Smooth muscle cell (in vitro differentiated cells): ENCODE measurements at regions not wholly inside any gene's neighbourhood (a gene's known extent, or its start where the extent isn't known, plus 50 kb on each side); places are given as distances from the start of the nearest gene placed in this dataset.

Experiments used
- DNase-seq: peaks from one replicate; lab custom pipeline; 2025; ENCODE audit not compliant: unreplicated experiment; lab: John Stamatoyannopoulos, UW
- H2AFZ ChIP-seq: fragments of 200-600 bp; sonication (generic); 2 replicates; pipeline ENCODE4 v1.6.0; 2016; ENCODE audit warnings: antibody characterized with exemption, low read depth, mild to moderate bottlenecking
- H3F3A ChIP-seq: fragments of 200-600 bp; sonication (generic); 2 replicates; pipeline ENCODE4 v1.6.0; 2017; ENCODE audit warnings: antibody characterized with exemption, low read depth
- H3K27ac ChIP-seq: fragments of 200-600 bp; sonication (generic); 2 replicates; pipeline ENCODE4 v1.5.1; 2016; ENCODE audit warnings: low read depth, mild to moderate bottlenecking
- H3K27me3 ChIP-seq: fragments of 200-600 bp; sonication (generic); 2 replicates; pipeline ENCODE4 v1.6.1; 2016; ENCODE audit warnings: low read depth, mild to moderate bottlenecking
- H3K36me3 ChIP-seq: fragments of 200-600 bp; sonication (generic); 2 replicates; pipeline ENCODE4 v1.5.1; 2016; ENCODE audit warnings: low read depth
- H3K4me1 ChIP-seq: fragments of 200-600 bp; sonication (generic); 2 replicates; pipeline ENCODE4 v1.5.1; 2016; ENCODE audit warnings: low read depth
- H3K4me2 ChIP-seq: fragments of 200-600 bp; sonication (generic); 2 replicates; pipeline ENCODE4 v1.6.0; 2016; ENCODE audit warnings: mild to moderate bottlenecking
- H3K4me3 ChIP-seq: fragments of 200-600 bp; sonication (generic); 2 replicates; pipeline ENCODE4 v1.5.1; 2016; ENCODE audit warnings: mild to moderate bottlenecking
- H3K79me2 ChIP-seq: fragments of 200-600 bp; sonication (generic); 2 replicates; pipeline ENCODE4 v1.6.0; 2016; ENCODE audit warnings: low read depth, mild to moderate bottlenecking
- H3K9ac ChIP-seq: fragments of 200-600 bp; sonication (generic); 2 replicates; pipeline ENCODE4 v1.6.0; 2016; ENCODE audit warnings: low read depth
- H3K9me3 ChIP-seq: fragments of 200-600 bp; sonication (generic); replicated peaks from 2 replicates; pipeline ENCODE4 v1.5.1; 2016; ENCODE audit warnings: low read depth
- H4K20me1 ChIP-seq: fragments of 200-600 bp; sonication (generic); 2 replicates; pipeline ENCODE4 v1.6.0; 2016; ENCODE audit warnings: low read depth
- WGBS: methylation state at CpG from one replicate; pipeline ENCODE4 v1.1.7; 2016; ENCODE audit warnings: low lambda C conversion rate; 5-methylcytosine and 5-hydroxymethylcytosine counted together
- TF ChIP-seq, protein P1 (sequence below): fragments of 200-600 bp; sonication (generic); IDR thresholded peaks from 2 replicates; pipeline ENCODE4 v1.5.1; 2017; ENCODE audit warnings: borderline replicate concordance, mild to moderate bottlenecking, antibody characterized with exemption; ENCODE audit not compliant: insufficient read depth, poor library complexity, severe bottlenecking

DNA sequence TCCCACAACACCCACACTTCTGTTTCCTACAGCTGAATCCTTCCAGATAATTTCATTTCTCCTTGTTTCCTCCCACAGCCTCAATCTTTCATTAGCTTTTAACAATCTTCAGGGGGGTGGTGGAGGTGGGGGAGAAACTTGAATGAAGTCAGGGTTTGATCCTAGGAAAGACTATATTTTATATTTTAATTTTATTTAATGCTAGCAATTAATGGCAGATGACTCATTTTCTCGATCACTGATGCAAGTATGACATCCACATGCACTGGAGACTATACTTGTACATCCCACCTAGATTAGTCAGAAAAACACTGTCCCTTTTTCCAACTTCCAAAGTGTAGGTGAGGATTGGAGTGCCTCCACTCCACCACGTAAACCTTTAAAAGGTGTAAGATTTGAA, 1181.3 kb upstream of the AUTS2 start:
- Histone ChIP-seq H3K9ac (no peak overlapping the region), H3K4me1 (no peaks in the 10 kb centered on the region), H3K4me2 (no peak overlapping the region), H3K4me3 (no peak overlapping the region), H3K9me3 (no peaks in the 10 kb centered on the region), H3F3A (no peaks in the 10 kb centered on the region), H2AFZ (no peak overlapping the region), H4K20me1 (no peaks in the 10 kb centered on the region), H3K36me3 (no peaks in the 10 kb centered on the region), H3K79me2 (no peaks in the 10 kb centered on the region), H3K27ac (no peak overlapping the region), H3K27me3 (no peaks in the 10 kb centered on the region)
- WGBS: 92% methylated on average over 2 of the region's 2 CpGs
- DNase-seq: no peak
- TF ChIP-seq, protein P1, sequence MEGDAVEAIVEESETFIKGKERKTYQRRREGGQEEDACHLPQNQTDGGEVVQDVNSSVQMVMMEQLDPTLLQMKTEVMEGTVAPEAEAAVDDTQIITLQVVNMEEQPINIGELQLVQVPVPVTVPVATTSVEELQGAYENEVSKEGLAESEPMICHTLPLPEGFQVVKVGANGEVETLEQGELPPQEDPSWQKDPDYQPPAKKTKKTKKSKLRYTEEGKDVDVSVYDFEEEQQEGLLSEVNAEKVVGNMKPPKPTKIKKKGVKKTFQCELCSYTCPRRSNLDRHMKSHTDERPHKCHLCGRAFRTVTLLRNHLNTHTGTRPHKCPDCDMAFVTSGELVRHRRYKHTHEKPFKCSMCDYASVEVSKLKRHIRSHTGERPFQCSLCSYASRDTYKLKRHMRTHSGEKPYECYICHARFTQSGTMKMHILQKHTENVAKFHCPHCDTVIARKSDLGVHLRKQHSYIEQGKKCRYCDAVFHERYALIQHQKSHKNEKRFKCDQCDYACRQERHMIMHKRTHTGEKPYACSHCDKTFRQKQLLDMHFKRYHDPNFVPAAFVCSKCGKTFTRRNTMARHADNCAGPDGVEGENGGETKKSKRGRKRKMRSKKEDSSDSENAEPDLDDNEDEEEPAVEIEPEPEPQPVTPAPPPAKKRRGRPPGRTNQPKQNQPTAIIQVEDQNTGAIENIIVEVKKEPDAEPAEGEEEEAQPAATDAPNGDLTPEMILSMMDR: no peak

DNA sequence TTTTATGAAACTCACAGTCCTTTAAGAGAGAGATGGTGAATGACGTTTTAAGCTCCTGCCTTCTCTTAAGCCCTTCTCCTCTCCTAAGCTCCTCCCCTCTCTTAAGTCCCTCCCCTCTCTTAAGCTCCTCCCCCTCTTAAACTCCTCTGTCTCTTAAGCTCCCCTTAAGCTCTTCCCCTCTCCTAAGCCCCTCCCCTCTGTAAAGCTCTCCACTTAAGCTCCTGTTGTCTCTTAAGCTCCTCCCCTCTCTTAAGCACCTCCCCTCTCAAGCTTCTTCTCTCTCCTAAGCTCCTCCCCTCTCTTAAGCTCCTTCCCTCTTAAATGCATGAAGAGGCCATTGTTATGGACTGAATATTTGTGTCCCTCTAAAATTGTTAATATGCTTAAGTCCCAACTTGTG, 1180.6 kb upstream of the AUTS2 start:
- Histone ChIP-seq H3K9me3 (no peaks in the 10 kb centered on the region), H3K79me2 (no peaks in the 10 kb centered on the region), H2AFZ (no peak overlapping the region), H3K27me3 (no peaks in the 10 kb centered on the region), H3K9ac (no peak overlapping the region), H3K4me1 (no peaks in the 10 kb centered on the region), H3K36me3 (no peaks in the 10 kb centered on the region), H3K27ac (no peak overlapping the region), H4K20me1 (no peaks in the 10 kb centered on the region), H3K4me2 (no peak overlapping the region), H3F3A (no peaks in the 10 kb centered on the region), H3K4me3 (no peak overlapping the region)
- WGBS: 80% methylated on average over 1 of the region's 1 CpG
- TF ChIP-seq, protein P1: no peak
- DNase-seq: no peak

DNA sequence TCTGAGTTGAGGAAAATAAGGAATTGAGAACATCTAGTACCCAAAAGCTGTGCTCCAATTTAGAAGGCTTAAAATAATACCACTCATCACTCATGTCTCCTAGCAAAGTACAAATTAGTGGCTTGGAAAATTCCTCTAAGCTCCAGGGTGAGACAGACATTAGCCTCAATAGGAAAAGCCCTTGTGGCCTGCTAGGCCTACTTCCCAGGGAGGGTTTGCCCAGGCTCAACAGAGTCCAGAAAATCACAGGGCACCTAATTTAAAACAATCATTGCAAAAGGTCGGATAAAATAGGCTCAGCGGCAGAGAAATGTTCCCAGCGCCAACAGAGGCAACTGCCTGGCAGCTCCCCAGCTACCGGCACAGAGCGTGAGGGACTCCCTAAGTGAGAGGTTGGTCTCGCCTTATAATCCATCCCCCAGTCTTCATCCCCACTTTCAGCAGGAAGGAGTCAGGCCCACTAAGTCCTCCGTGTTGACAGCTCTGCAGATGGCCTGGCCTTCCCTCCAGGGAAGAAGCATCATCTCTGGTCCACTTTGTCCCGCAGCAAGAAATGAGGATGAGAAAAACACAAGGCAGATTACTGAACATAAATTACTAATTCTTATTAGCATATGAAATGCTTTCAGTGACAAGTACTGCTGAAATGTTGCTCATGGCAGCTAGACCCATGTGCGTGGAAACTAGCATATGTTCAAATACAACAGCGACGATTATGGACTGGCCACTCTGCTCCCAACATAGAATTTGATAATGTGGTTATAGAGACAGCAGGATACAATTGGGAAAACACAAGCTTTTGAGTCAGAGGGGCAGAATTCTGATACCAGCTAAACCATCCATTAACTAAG, 1177.7 kb upstream of the AUTS2 start:
- Histone ChIP-seq H3F3A (no peaks in the 10 kb centered on the region), H3K9ac (no peak overlapping the region), H4K20me1 (no peaks in the 10 kb centered on the region), H3K27ac (no peak overlapping the region), H3K4me1 (peaks cover 2% of the 10 kb centered on the region), H3K36me3 (no peaks in the 10 kb centered on the region), H3K4me3 (no peak overlapping the region), H3K4me2 (no peak overlapping the region), H3K27me3 (peaks cover 12% of the 10 kb centered on the region), H3K9me3 (no peaks in the 10 kb centered on the region), H3K79me2 (no peaks in the 10 kb centered on the region), H2AFZ (no peak overlapping the region)
- 90% methylated on average over 11 of the region's 11 CpGs for WGBS
- DNase-seq: no peak
- TF ChIP-seq, protein P1: no peak

DNA sequence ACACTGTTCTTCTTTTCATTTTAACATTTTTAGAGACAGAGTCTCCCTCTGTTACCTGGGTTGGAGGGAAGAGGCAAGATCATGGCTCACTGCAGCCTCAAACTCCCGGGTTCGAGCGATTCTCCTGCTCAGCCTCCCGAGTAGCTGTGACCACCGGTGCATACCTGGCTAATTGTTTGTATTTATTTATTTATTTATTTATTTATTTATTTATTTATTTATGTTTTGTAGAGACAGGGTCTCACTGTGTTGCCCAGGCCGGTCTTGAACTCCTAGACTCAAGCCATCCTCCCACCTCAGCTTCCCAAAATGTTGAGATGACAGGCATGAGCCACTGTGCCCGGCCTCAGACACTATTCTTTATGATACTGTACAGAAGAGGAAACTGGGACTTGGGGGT, 1176.6 kb upstream of the AUTS2 start:
- H3K9ac ChIP-seq: no peak overlapping the region

More for the DNA sequence above, 1176.6 kb upstream of the AUTS2 start:
- Histone ChIP-seq H4K20me1 (no peaks in the 10 kb centered on the region), H3K27me3 (peaks cover 12% of the 10 kb centered on the region), H3F3A (no peaks in the 10 kb centered on the region), H3K79me2 (no peaks in the 10 kb centered on the region), H3K4me1 (peaks cover 2% of the 10 kb centered on the region), H3K4me3 (no peak overlapping the region), H3K4me2 (no peak overlapping the region), H2AFZ (no peak overlapping the region), H3K36me3 (no peaks in the 10 kb centered on the region), H3K27ac (no peak overlapping the region), H3K9me3 (no peaks in the 10 kb centered on the region)
- TF ChIP-seq, protein P1: no peak
- 94% methylated on average over 7 of the region's 7 CpGs for WGBS
- no peak for DNase-seq
